HG03039 (cell line): ENCODE measurements at regions not wholly inside any gene's neighbourhood (a gene's known extent, or its start where the extent isn't known, plus 50 kb on each side); places are given as distances from the start of the nearest gene placed in this dataset.

Experiments
- ATAC-seq: cut with Tn5 transposase; IDR thresholded peaks from one replicate; pipeline ENCODE4 v1.9.1; 2021; ENCODE audit warnings: mild to moderate bottlenecking, moderate library complexity; ENCODE audit not compliant: unreplicated experiment

- ATAC-seq, result no peak
These were observed 204.9 kb upstream of the MIR17HG start for GRCh38 chr13:91142572-91142971.

- no peak for ATAC-seq
These were observed 203.4 kb upstream of the MIR17HG start for GRCh38 chr13:91144054-91144453.

GRCh38 chr13:91144486-91144885 lies 203.0 kb upstream of the MIR17HG start:
- ATAC-seq, result no peak

GRCh38 chr13:91145571-91146205 lies 201.8 kb upstream of the MIR17HG start:
- no peak for ATAC-seq

GRCh38 chr13:91146601-91147000 lies 200.9 kb upstream of the MIR17HG start:
- ATAC-seq, result no peak

GRCh38 chr13:91148098-91148497 lies 199.4 kb upstream of the MIR17HG start:
- no peak for ATAC-seq

GRCh38 chr13:91151921-91152320 lies 195.6 kb upstream of the MIR17HG start:
- no peak for ATAC-seq

GRCh38 chr13:91153372-91153771 lies 194.1 kb upstream of the MIR17HG start:
- no peak for ATAC-seq

GRCh38 chr13:91154558-91155353 lies 192.7 kb upstream of the MIR17HG start:
- ATAC-seq, result no peak

- ATAC-seq, result no peak
These were observed 191.9 kb upstream of the MIR17HG start for GRCh38 chr13:91155512-91156114.

GRCh38 chr13:91157273-91158016 lies 190.0 kb upstream of the MIR17HG start:
- no peak for ATAC-seq

- ATAC-seq, result no peak
These were observed 189.5 kb upstream of the MIR17HG start for GRCh38 chr13:91158017-91158395.

GRCh38 chr13:91162180-91162579 lies 185.3 kb upstream of the MIR17HG start:
- no peak for ATAC-seq

GRCh38 chr13:91162589-91162988 lies 184.9 kb upstream of the MIR17HG start:
- ATAC-seq, result no peak

GRCh38 chr13:91165758-91166157 lies 181.7 kb upstream of the MIR17HG start:
- no peak for ATAC-seq

GRCh38 chr13:91166714-91167511 lies 180.6 kb upstream of the MIR17HG start:
- no peak for ATAC-seq

GRCh38 chr13:91167706-91168385 lies 179.6 kb upstream of the MIR17HG start:
- ATAC-seq, result no peak

GRCh38 chr13:91168386-91168711 lies 179.1 kb upstream of the MIR17HG start:
- ATAC-seq, result no peak

- no peak for ATAC-seq
These were observed 178.0 kb upstream of the MIR17HG start for GRCh38 chr13:91169321-91170050.

GRCh38 chr13:91172160-91172559 lies 175.3 kb upstream of the MIR17HG start:
- no peak for ATAC-seq
